Panc1 (cell line): ENCODE measurements at regions not wholly inside any gene's neighbourhood (a gene's known extent, or its start where the extent isn't known, plus 50 kb on each side); places are given as distances from the start of the nearest gene placed in this dataset.

ENCODE experiments used
- ATAC-seq: fragments of 200-7000 bp; cut with Tn5 transposase; 2 replicates; pipeline ENCODE4 v1.9.1; 2020; ENCODE audit warnings: mild to moderate bottlenecking, moderate library complexity
- BruUV-seq: library from RNA; stranded (reverse); fragments of 400-500 nt; replicated peaks from 2 replicates; lab custom pipeline; 2021; lab: Mats Ljungman, UMichigan
- CTCF ChIA-PET: fragments of 300-600 bp; sonication (Branson Sonifier 250); formaldehyde crosslinking; loops from one replicate; lab custom pipeline; 2022; ENCODE audit warnings: antibody characterized with exemption; lab: Charles Lee
- POLR2A ChIA-PET: fragments of 300-600 bp; sonication (Branson Sonifier 250); formaldehyde crosslinking; loops from one replicate; lab custom pipeline; 2022; ENCODE audit warnings: antibody characterized with exemption; lab: Charles Lee
- DNase-seq: peaks from one replicate; pipeline ENCODE4 v3.0.0-alpha.2; 2010; ENCODE audit warnings: low read depth, low spot score
- H3K27ac ChIP-seq: 2 replicates; pipeline ENCODE4 v1.5.1; 2011; ENCODE audit warnings: mild to moderate bottlenecking, low read length, inconsistent platforms
- H3K27me3 ChIP-seq: fragments of 200-500 bp; sonication (Bioruptor generic); 2 replicates; pipeline ENCODE4 v1.6.0; 2014; ENCODE audit warnings: low read length, inconsistent platforms; ENCODE audit not compliant: control insufficient read depth, insufficient read depth
- H3K36me3 ChIP-seq: fragments of 200-500 bp; sonication (Bioruptor generic); 2 replicates; pipeline ENCODE4 v1.5.1; 2014; ENCODE audit warnings: inconsistent platforms, mild to moderate bottlenecking, low read length, moderate library complexity; ENCODE audit not compliant: control insufficient read depth, insufficient read depth
- H3K4me1 ChIP-seq: 2 replicates; pipeline ENCODE4 v1.5.1; 2011; ENCODE audit warnings: inconsistent platforms, mild to moderate bottlenecking, low read length, moderate library complexity; ENCODE audit not compliant: control insufficient read depth, insufficient read depth
- H3K4me3 ChIP-seq, 2 experiments: 2 replicates each; pipeline ENCODE4 v1.5.1; 2011 to 2012; ENCODE audit warnings: low read depth in 2 of 2, low read length in 2 of 2, mild to moderate bottlenecking in 2 of 2, inconsistent platforms in 1 of 2, moderate library complexity in 1 of 2
- H3K9me3 ChIP-seq: fragments of 200-500 bp; sonication (Bioruptor generic); 2 replicates; pipeline ENCODE4 v1.5.1; 2014; ENCODE audit warnings: low read depth, mild to moderate bottlenecking, inconsistent platforms, low read length, moderate library complexity; ENCODE audit not compliant: control insufficient read depth, insufficient read depth
- POLR2AphosphoS5 ChIP-seq: IDR thresholded peaks from 2 replicates; pipeline ENCODE4 v1.6.1; 2012; ENCODE audit warnings: mild to moderate bottlenecking, low read depth, low read length, moderate library complexity
- SIN3A ChIP-seq: IDR thresholded peaks from 2 replicates; pipeline ENCODE4 v1.6.1; 2012; ENCODE audit warnings: low read depth, mild to moderate bottlenecking, low read length, moderate library complexity, borderline replicate concordance; ENCODE audit not compliant: insufficient read depth
- TCF7L2 ChIP-seq: IDR thresholded peaks from 2 replicates; pipeline ENCODE4 v1.6.1; 2011; ENCODE audit warnings: mild to moderate bottlenecking, low read depth, low read length, inconsistent platforms
- in situ Hi-C: cut with HindIII; loops from 2 replicates; pipeline ENCODE4 v1.10.0; 2016; ENCODE audit warnings: low sequenced_read_pairs, low pct_unique_long_range_greater_than_20kb
- intact Hi-C: fragments of 100-400 bp; cut with micrococcal nuclease; formaldehyde crosslinking; loops from one replicate; pipeline ENCODE4 v1.10.0; 2022; ENCODE audit not compliant: unreplicated experiment
- TF ChIP-seq, protein P1 (sequence below): fragments of 450-650 bp; IDR thresholded peaks from 2 replicates; pipeline ENCODE4 v1.5.1; 2017; ENCODE audit warnings: mild to moderate bottlenecking
- TF ChIP-seq, protein P2 (sequence below), 2 experiments: IDR thresholded peaks; 2 replicates each; pipeline ENCODE4 v1.6.1; 2011 to 2012; ENCODE audit warnings: low read depth in 2 of 2, control low read depth in 1 of 2, low read length in 1 of 2, mild to moderate bottlenecking in 1 of 2, moderate library complexity in 1 of 2; ENCODE audit not compliant: insufficient read depth in 1 of 2

DNA sequence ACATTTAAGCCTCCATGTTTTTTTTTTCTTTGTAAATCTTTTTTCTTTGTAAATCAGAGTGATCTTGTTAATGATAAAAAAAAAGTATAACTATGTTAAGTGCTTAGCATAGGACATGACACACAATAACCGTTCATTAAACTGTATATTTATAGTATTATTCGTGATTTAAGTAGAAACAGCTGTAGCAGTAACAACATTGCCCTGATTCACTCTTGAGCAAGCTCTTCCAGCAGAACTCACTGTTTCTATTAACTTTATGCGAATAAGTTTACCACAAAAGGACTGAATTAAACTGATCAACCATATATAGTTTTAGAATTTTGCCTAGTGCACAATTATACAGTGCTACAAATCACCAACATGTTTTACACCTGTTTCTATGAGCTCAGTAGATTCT, 1338.0 kb upstream of the EYS start:
- Histone ChIP-seq H3K4me3 (no peak overlapping the region), H3K27ac (no peak overlapping the region), H3K9me3 (no peaks in the 10 kb centered on the region), H3K36me3 (no peaks in the 10 kb centered on the region), H3K4me1 (no peaks in the 10 kb centered on the region), H3K27me3 (no peaks in the 10 kb centered on the region)
- DNase-seq = no peak
- intact Hi-C loops (no loop called here), in situ Hi-C loops (no loop called here)
- POLR2A ChIA-PET = no interaction called here
- CTCF ChIA-PET = no interaction called here
- ATAC-seq = no peak
- TF ChIP-seq, protein P1, sequence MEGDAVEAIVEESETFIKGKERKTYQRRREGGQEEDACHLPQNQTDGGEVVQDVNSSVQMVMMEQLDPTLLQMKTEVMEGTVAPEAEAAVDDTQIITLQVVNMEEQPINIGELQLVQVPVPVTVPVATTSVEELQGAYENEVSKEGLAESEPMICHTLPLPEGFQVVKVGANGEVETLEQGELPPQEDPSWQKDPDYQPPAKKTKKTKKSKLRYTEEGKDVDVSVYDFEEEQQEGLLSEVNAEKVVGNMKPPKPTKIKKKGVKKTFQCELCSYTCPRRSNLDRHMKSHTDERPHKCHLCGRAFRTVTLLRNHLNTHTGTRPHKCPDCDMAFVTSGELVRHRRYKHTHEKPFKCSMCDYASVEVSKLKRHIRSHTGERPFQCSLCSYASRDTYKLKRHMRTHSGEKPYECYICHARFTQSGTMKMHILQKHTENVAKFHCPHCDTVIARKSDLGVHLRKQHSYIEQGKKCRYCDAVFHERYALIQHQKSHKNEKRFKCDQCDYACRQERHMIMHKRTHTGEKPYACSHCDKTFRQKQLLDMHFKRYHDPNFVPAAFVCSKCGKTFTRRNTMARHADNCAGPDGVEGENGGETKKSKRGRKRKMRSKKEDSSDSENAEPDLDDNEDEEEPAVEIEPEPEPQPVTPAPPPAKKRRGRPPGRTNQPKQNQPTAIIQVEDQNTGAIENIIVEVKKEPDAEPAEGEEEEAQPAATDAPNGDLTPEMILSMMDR = no peak
- no peak for TF ChIP-seq SIN3A
- TF ChIP-seq, protein P2, sequence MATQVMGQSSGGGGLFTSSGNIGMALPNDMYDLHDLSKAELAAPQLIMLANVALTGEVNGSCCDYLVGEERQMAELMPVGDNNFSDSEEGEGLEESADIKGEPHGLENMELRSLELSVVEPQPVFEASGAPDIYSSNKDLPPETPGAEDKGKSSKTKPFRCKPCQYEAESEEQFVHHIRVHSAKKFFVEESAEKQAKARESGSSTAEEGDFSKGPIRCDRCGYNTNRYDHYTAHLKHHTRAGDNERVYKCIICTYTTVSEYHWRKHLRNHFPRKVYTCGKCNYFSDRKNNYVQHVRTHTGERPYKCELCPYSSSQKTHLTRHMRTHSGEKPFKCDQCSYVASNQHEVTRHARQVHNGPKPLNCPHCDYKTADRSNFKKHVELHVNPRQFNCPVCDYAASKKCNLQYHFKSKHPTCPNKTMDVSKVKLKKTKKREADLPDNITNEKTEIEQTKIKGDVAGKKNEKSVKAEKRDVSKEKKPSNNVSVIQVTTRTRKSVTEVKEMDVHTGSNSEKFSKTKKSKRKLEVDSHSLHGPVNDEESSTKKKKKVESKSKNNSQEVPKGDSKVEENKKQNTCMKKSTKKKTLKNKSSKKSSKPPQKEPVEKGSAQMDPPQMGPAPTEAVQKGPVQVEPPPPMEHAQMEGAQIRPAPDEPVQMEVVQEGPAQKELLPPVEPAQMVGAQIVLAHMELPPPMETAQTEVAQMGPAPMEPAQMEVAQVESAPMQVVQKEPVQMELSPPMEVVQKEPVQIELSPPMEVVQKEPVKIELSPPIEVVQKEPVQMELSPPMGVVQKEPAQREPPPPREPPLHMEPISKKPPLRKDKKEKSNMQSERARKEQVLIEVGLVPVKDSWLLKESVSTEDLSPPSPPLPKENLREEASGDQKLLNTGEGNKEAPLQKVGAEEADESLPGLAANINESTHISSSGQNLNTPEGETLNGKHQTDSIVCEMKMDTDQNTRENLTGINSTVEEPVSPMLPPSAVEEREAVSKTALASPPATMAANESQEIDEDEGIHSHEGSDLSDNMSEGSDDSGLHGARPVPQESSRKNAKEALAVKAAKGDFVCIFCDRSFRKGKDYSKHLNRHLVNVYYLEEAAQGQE (IDR thresholded peaks at IDR 0.05; ENCODE audit: insufficient read depth in 1 of 2, low read depth in 2 of 2, low read length in 1 of 2) = no peak
- TF ChIP-seq TCF7L2 = no peak
- no TSS peak for BruUV-seq

DNA sequence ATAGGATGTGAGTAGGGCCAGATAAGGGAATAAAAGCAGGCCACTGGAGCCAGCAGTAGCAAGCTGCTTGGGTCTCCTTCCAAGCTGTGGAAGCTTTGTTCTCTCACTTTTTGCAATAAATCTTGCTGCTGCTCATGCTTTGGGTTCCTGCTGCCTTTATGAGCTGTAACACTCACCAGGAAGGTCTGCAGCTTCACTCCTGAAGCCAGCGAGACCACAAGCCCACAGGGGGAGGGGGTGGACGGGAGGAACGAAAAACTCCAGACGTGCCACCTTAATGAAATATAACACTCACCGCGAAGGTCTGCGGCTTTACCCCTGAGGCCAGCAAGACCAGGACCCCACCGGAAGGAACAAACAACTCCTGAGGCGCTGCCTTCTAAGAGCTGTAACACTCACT, 1324.4 kb upstream of the EYS start:
- CTCF ChIA-PET = no interaction called here
- H3K9me3 ChIP-seq = no peaks in the 10 kb centered on the region
- DNase-seq (no peak), ATAC-seq (no peak)
- no peaks in the 10 kb centered on the region for H3K27me3 ChIP-seq
- H3K27ac ChIP-seq = no peak overlapping the region
- in situ Hi-C loops = no loop called here
- H3K4me1 ChIP-seq = no peaks in the 10 kb centered on the region
- no TSS peak for BruUV-seq
- no peaks in the 10 kb centered on the region for H3K36me3 ChIP-seq
- intact Hi-C loops = no loop called here
- TF ChIP-seq SIN3A (no peak), POLR2AphosphoS5 (no peak), TCF7L2 (no peak)
- TF ChIP-seq, protein P2 (IDR thresholded peaks at IDR 0.05; ENCODE audit: insufficient read depth in 1 of 2, low read depth in 2 of 2, low read length in 1 of 2) = no peak
- TF ChIP-seq, protein P1 = no peak
- H3K4me3 ChIP-seq = no peak overlapping the region
- POLR2A ChIA-PET = no interaction called here
